ENCODE measurements at regions not wholly inside any gene's neighbourhood (a gene's known extent, or its start where the extent isn't known, plus 50 kb on each side); places are given as distances from the start of the nearest gene placed in this dataset.

DNA sequence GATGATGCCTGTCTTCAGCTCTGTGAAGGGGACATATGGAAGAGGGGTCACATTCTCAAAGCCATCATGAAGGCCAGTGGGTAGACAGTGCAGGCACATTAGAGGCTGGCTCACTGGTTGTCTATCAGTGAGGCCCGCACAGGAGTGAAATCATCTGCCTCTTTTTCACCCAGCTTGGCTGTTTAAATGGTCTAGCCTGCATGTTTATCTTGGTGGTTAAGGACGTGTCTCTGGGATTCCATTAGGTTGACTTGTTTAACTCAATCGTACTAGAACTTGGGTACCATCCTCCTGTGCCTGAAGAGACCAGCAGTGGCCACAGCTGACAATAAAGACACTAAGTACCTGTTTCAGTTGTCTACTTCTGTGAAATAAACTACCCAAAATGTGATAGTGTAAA, 219.3 kb downstream of the PLPP3 start:
- H3K4me3 ChIP-seq (ENCODE audit: low read depth, low read length): no peak overlapping the region
- TF ChIP-seq, protein P1, sequence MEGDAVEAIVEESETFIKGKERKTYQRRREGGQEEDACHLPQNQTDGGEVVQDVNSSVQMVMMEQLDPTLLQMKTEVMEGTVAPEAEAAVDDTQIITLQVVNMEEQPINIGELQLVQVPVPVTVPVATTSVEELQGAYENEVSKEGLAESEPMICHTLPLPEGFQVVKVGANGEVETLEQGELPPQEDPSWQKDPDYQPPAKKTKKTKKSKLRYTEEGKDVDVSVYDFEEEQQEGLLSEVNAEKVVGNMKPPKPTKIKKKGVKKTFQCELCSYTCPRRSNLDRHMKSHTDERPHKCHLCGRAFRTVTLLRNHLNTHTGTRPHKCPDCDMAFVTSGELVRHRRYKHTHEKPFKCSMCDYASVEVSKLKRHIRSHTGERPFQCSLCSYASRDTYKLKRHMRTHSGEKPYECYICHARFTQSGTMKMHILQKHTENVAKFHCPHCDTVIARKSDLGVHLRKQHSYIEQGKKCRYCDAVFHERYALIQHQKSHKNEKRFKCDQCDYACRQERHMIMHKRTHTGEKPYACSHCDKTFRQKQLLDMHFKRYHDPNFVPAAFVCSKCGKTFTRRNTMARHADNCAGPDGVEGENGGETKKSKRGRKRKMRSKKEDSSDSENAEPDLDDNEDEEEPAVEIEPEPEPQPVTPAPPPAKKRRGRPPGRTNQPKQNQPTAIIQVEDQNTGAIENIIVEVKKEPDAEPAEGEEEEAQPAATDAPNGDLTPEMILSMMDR (IDR thresholded peaks at IDR 0.05; ENCODE audit: insufficient read depth, low read depth, low read length): no peak
- DNase-seq (ENCODE audit: low read depth): peak; percentile 17

DNA sequence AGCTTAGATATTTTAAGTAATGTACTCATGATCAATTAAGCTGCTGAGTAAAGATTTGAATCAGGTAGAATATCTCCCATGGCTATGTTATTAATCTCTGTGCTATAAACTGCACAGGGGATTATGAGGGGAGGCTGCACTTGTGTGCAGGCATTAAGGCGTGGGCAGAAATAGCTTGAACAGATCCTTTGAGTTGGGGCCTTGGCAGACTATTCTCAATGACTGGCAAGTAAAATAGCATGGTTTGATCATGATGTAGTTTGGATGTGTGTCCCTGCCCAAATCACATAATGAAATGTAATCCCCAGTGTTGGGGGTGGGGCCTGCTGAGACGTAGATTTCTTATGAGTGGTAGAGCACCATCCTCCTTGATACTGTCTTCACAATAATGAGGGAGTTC, 220.3 kb downstream of the PLPP3 start:
- DNase-seq (ENCODE audit: low read depth): no peak
- TF ChIP-seq, protein P1 (IDR thresholded peaks at IDR 0.05; ENCODE audit: insufficient read depth, low read depth, low read length): no peak
- H3K4me3 ChIP-seq (ENCODE audit: low read depth, low read length): no peak overlapping the region

DNA sequence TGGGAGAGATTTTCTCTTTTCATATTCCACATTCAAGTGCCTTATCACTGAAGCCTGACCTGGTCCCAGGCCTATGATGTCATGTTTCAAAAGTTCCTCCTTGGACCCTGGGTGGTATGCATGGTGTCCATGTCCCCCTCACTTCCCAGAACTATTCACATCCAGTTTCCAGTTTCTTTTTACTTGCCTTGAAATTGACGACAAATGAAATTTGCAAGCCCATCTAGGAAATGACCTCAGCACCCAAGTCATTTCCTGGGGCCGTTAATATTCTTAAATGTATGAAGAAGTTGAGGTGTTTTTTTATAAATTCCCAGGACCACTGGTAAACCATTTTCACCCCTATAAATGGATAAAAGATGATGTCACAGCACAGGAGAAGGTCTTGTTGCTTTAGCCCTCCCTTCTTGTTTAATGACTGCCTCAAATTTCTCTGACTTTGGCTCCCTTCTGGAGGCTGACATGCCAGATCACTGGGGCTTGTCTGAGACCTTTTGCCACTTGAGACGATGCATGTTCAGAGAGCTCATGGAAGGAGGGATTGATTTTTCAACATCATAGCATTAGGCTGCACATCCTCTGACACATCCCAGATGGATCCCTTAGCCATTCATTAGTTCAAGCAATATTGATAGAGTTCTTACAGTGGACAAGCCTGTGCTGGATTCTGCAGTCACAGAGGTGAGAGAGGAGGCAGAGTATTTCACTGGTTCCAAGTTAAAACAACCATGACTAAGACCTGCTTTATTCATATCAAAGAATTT, 221.3 kb downstream of the PLPP3 start:
- TF ChIP-seq, protein P1 (IDR thresholded peaks at IDR 0.05; ENCODE audit: insufficient read depth, low read depth, low read length): no peak
- no peak for DNase-seq (ENCODE audit: low read depth)
- H3K4me3 ChIP-seq (ENCODE audit: low read depth, low read length): no peak overlapping the region

DNA sequence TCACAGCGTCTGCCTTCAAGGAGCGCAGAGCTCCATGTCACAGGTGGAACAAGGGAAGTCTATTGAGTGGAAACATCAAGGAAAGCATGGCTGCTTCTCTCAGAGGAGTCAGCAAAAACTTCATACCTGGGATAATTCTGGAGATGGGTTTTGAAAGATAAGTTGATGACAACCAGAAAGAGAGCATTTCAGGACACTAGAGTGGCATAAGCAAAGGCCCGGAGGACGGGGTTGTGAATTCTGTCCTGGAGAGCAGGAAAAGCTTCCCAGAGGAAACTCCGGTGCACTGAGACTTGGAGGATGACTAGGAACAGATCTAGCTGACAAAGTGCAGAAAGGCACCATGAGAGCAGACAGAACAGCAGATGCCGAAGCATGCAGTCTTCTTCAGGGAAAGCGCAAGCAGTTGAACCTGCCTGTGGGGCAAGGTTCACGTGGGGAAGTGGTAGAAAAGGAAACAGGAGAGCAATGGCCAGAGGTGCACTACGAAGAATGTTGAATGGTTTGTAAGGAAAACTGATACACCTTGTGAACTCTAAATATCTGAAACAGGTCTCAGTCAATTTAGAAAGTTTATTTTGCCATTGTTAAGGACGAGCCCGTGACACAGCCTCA, 222.9 kb downstream of the PLPP3 start:
- no peak for DNase-seq (ENCODE audit: low read depth)
- TF ChIP-seq, protein P1 (IDR thresholded peaks at IDR 0.05; ENCODE audit: insufficient read depth, low read depth, low read length): no peak
- H3K4me3 ChIP-seq (ENCODE audit: low read depth, low read length): no peak overlapping the region

DNA sequence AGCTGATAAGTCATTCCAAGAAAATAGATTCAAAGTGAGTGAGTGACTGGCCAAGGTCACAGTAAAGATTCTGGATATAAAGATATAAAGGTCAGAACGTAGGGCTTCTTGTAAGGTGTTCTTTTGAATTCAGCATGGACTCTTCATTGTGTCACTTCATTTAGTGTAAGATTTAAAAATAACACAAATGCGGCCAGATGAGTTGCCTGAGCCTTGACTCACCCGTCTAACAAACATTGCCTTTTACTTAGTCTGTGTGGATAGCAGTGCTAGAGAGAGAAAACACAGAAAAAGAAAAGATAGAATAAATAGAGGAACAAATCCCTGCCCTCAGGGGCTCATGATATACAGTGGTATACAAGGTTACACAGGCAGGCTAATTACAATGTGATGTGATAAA, 223.4 kb downstream of the PLPP3 start:
- no peak overlapping the region for H3K4me3 ChIP-seq (ENCODE audit: low read depth, low read length)
- no peak for DNase-seq (ENCODE audit: low read depth)
- TF ChIP-seq, protein P1 (IDR thresholded peaks at IDR 0.05; ENCODE audit: insufficient read depth, low read depth, low read length): no peak

DNA sequence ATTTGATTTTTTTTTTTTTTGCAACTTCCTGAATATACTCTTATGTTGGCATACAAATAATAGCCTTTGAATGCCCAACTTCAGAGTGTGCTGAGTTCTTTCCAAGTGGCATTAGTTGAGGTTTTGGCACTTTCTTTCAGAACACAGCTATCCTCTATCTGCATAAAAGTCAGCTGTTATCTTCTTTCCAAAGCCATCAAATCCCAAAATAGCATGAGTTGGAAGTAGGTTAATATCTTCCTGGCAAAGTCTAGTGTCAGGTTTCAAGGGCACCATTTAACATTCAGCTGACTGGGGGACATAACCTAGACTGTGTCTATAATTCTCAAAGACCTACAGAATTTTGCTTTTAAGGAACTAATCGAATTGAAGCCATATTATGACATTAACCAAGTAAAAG, 223.9 kb downstream of the PLPP3 start:
- no peak overlapping the region for H3K4me3 ChIP-seq (ENCODE audit: low read depth, low read length)
- DNase-seq (ENCODE audit: low read depth): no peak
- TF ChIP-seq, protein P1 (IDR thresholded peaks at IDR 0.05; ENCODE audit: insufficient read depth, low read depth, low read length): no peak
